H9 (cell line): ENCODE measurements at regions not wholly inside any gene's neighbourhood (a gene's known extent, or its start where the extent isn't known, plus 50 kb on each side); places are given as distances from the start of the nearest gene placed in this dataset.

Source experiments
- DNase-seq: peaks from one replicate; pipeline ENCODE4 v3.0.0-alpha.2; 2017
- H2AFZ ChIP-seq: one replicate; pipeline ENCODE4 v1.6.1; 2013; ENCODE audit warnings: mild to moderate bottlenecking, low read length, control low read depth, moderate library complexity
- H2AK5ac ChIP-seq: 2 replicates; pipeline ENCODE4 v1.6.1; 2013; ENCODE audit warnings: low read length, control low read depth, mixed read lengths; ENCODE audit not compliant: insufficient read length
- H2BK120ac ChIP-seq: one replicate; pipeline ENCODE4 v1.6.1; 2013; ENCODE audit warnings: low read depth, mild to moderate bottlenecking, low read length, control low read depth, inconsistent platforms; ENCODE audit not compliant: poor library complexity, severe bottlenecking
- H2BK12ac ChIP-seq: 2 replicates; pipeline ENCODE4 v1.6.1; 2013; ENCODE audit warnings: low read length, control low read depth, mixed read lengths, low read depth; ENCODE audit not compliant: insufficient read length
- H2BK15ac ChIP-seq: 2 replicates; pipeline ENCODE4 v1.6.1; 2013; ENCODE audit warnings: low read depth, low read length, control low read depth
- H2BK20ac ChIP-seq: one replicate; pipeline ENCODE4 v1.6.1; 2013; ENCODE audit warnings: low read depth, mild to moderate bottlenecking, low read length, control low read depth, inconsistent platforms; ENCODE audit not compliant: poor library complexity, severe bottlenecking
- H2BK5ac ChIP-seq: 2 replicates; pipeline ENCODE4 v1.6.1; 2013; ENCODE audit warnings: low read length, control low read depth, mixed read lengths; ENCODE audit not compliant: insufficient read length
- H3K14ac ChIP-seq: 2 replicates; pipeline ENCODE4 v1.6.1; 2013; ENCODE audit warnings: low read length, control low read depth; ENCODE audit not compliant: insufficient read depth
- H3K18ac ChIP-seq: 2 replicates; pipeline ENCODE4 v1.6.1; 2013; ENCODE audit warnings: low read depth, mild to moderate bottlenecking, mixed read lengths, low read length, control low read depth; ENCODE audit not compliant: insufficient read length
- H3K23ac ChIP-seq: 2 replicates; pipeline ENCODE4 v1.6.1; 2013; ENCODE audit warnings: low read length, control low read depth, mixed read lengths, low read depth; ENCODE audit not compliant: insufficient read length
- H3K23me2 ChIP-seq: 2 replicates; pipeline ENCODE4 v1.6.1; 2013; ENCODE audit warnings: low read depth, mild to moderate bottlenecking, mixed read lengths, low read length, control low read depth; ENCODE audit not compliant: insufficient read length, poor library complexity, severe bottlenecking
- H3K27ac ChIP-seq: 2 replicates; pipeline ENCODE4 v1.5.1; 2013; ENCODE audit warnings: low read length, control low read depth, mixed read lengths, low read depth; ENCODE audit not compliant: insufficient read length
- H3K27me3 ChIP-seq: 2 replicates; pipeline ENCODE4 v1.6.1; 2013; ENCODE audit warnings: low read length, control low read depth, inconsistent platforms; ENCODE audit not compliant: insufficient read depth
- H3K4ac ChIP-seq: 2 replicates; pipeline ENCODE4 v1.6.1; 2013; ENCODE audit warnings: low read depth, mild to moderate bottlenecking, control low read depth, inconsistent platforms, low read length, moderate library complexity
- H3K4me1 ChIP-seq: 2 replicates; pipeline ENCODE4 v1.6.1; 2013; ENCODE audit warnings: low read length, control low read depth, inconsistent platforms; ENCODE audit not compliant: insufficient read depth
- H3K4me2 ChIP-seq: 2 replicates; pipeline ENCODE4 v1.6.1; 2013; ENCODE audit warnings: low read length, control low read depth, mixed read lengths; ENCODE audit not compliant: insufficient read length, insufficient read depth
- H3K56ac ChIP-seq: 2 replicates; pipeline ENCODE4 v1.6.1; 2013; ENCODE audit warnings: low read depth, mild to moderate bottlenecking, mixed read lengths, low read length, control low read depth; ENCODE audit not compliant: insufficient read length
- H3K79me1 ChIP-seq: 2 replicates; pipeline ENCODE4 v1.6.1; 2013; ENCODE audit warnings: low read depth, mild to moderate bottlenecking, moderate library complexity, low read length, control low read depth, inconsistent platforms; ENCODE audit not compliant: insufficient read depth, poor library complexity, severe bottlenecking
- H3K79me2 ChIP-seq: 2 replicates; pipeline ENCODE4 v1.6.1; 2013; ENCODE audit warnings: low read length, control low read depth, inconsistent platforms; ENCODE audit not compliant: insufficient read depth
- H3K9ac ChIP-seq: 2 replicates; pipeline ENCODE4 v1.6.1; 2013; ENCODE audit warnings: low read length, control low read depth, mixed read lengths; ENCODE audit not compliant: insufficient read length; ENCODE audit errors: extremely low read depth
- H3K9me3 ChIP-seq: one replicate; pipeline ENCODE4 v1.6.1; 2013; ENCODE audit warnings: low read depth, low read length, inconsistent platforms; ENCODE audit not compliant: control insufficient read depth
- H3T11ph ChIP-seq: one replicate; pipeline ENCODE4 v1.6.1; 2013; ENCODE audit warnings: mild to moderate bottlenecking, low read length, control low read depth, inconsistent platforms
- H4K20me1 ChIP-seq: one replicate; pipeline ENCODE4 v1.6.1; 2013; ENCODE audit not compliant: control insufficient read depth, insufficient read length, insufficient read depth
- H4K5ac ChIP-seq: 2 replicates; pipeline ENCODE4 v1.6.1; 2013; ENCODE audit warnings: low read depth, mild to moderate bottlenecking, mixed read lengths, low read length, control low read depth; ENCODE audit not compliant: insufficient read length
- H4K8ac ChIP-seq: replicated peaks from 2 replicates; pipeline ENCODE4 v1.6.1; 2013; ENCODE audit warnings: low read length, control low read depth, mixed read lengths, low read depth; ENCODE audit not compliant: insufficient read length
- H4K91ac ChIP-seq: 2 replicates; pipeline ENCODE4 v1.6.1; 2013; ENCODE audit warnings: low read depth, mild to moderate bottlenecking, moderate library complexity, mixed read lengths, low read length, control low read depth; ENCODE audit not compliant: insufficient read length
- H3K27ac Mint-ChIP-seq, 3 experiments: 2 replicates in 2 of 3; 3 replicates in 1 of 3; pipeline ENCODE4 v1.8.0; 2020 to 2021; ENCODE audit warnings: mixed read lengths in 3 of 3, mild to moderate bottlenecking in 1 of 3, moderate library complexity in 1 of 3
- H3K27me3 Mint-ChIP-seq: 2 replicates; pipeline ENCODE4 v1.8.0; 2021; ENCODE audit warnings: low read depth, mild to moderate bottlenecking, moderate library complexity, mixed read lengths
- H3K36me3 Mint-ChIP-seq, 3 experiments: 2 replicates in 2 of 3; 3 replicates in 1 of 3; pipeline ENCODE4 v1.8.0; 2020 to 2021; ENCODE audit warnings: low read depth in 3 of 3, mixed read lengths in 3 of 3; ENCODE audit not compliant: insufficient read depth in 1 of 3
- H3K4me1 Mint-ChIP-seq, 2 experiments: 2 replicates each; pipeline ENCODE4 v1.8.0; 2020; ENCODE audit warnings: mixed read lengths in 2 of 2
- H3K4me3 Mint-ChIP-seq, 2 experiments: 2 replicates in 1 of 2; 3 replicates in 1 of 2; pipeline ENCODE4 v1.8.0; 2020 to 2021; ENCODE audit warnings: mild to moderate bottlenecking in 2 of 2, mixed read lengths in 2 of 2, moderate library complexity in 1 of 2
- H3K9me3 Mint-ChIP-seq, 2 experiments: 2 replicates in 1 of 2; 3 replicates in 1 of 2; pipeline ENCODE4 v1.8.0; 2020; ENCODE audit warnings: mild to moderate bottlenecking in 2 of 2, mixed read lengths in 2 of 2, moderate library complexity in 1 of 2
- CTCF ChIP-seq: fragments of 200-600 bp; sonication (generic); conservative IDR thresholded peaks from 3 replicates; pipeline ENCODE4 v1.8.0; 2021; ENCODE audit warnings: antibody characterized with exemption, mild to moderate bottlenecking
- WGBS: extraction: QIAGEN DNeasy Blood & Tissue Kit; methylation state at CpG from one replicate; pipeline ENCODE4 v1.1.7; 2013; ENCODE audit warnings: missing lambda C conversion rate, low lambda C conversion rate, mixed read lengths; ENCODE audit not compliant: insufficient read length; ENCODE audit errors: extremely low coverage; 5-methylcytosine and 5-hydroxymethylcytosine counted together

DNA sequence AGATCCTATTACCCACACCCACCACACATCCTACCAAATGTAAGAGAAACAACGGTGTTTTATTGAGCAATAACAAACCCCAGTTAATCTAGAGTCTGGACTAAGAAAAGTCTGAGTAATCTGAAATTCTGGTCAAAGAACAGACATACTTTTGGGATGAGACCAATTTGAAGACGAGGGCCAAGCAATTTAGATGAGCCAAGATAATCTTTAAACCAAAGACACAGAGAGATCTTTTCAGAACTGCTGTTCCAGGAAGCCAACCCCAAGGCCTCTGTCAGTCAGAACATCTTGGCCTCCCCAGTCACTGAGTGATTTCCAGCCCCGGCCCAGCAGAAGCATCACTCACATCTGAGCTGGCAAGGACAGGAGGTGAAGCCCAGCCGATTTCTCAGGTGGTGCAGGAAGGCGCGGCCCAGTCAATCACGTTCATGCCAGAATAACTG is 118.5 kb upstream of the SYNDIG1 start:
- Histone ChIP-seq H3K4me1 (no peaks in the 10 kb centered on the region; the same call in 1 of the 2 replicates), H2BK12ac (no peak overlapping the region), H3K23me2 (no peaks in the 10 kb centered on the region), H2BK120ac (no peak overlapping the region), H3K27me3 (no peaks in the 10 kb centered on the region), H3K14ac (no peak overlapping the region), H2BK5ac (no peak overlapping the region), H3K4me2 (no peak overlapping the region), H3K9ac (no peak overlapping the region), H4K20me1 (no peaks in the 10 kb centered on the region), H3T11ph (no peak overlapping the region), H2BK20ac (no peak overlapping the region), H2AK5ac (no peak overlapping the region), H3K18ac (no peak overlapping the region), H3K79me1 (no peaks in the 10 kb centered on the region), H3K79me2 (no peaks in the 10 kb centered on the region), H2AFZ (no peak overlapping the region), H4K8ac (no peak overlapping the region), H4K91ac (no peak overlapping the region), H3K4ac (no peak overlapping the region), H4K5ac (no peak overlapping the region), H3K56ac (no peak overlapping the region), H2BK15ac (no peak overlapping the region), H3K23ac (no peak overlapping the region), H3K9me3 (no peaks in the 10 kb centered on the region), H3K27ac (no peak overlapping the region)
- H3K4me1 Mint-ChIP-seq, result peaks cover 5 to 17% of the 10 kb centered on the region in 2 experiments; a peak in 3 of 4 replicates
- no peak overlapping the region for H3K27ac Mint-ChIP-seq
- no peaks in the 10 kb centered on the region for H3K9me3 Mint-ChIP-seq
- DNase-seq, result no peak
- WGBS, result no CpG with 5 or more reads among the region's 7 CpGs
- TF ChIP-seq CTCF, result no peak
- no peak overlapping the region for H3K4me3 Mint-ChIP-seq
- no peaks in the 10 kb centered on the region for H3K27me3 Mint-ChIP-seq
- no peaks in the 10 kb centered on the region for H3K36me3 Mint-ChIP-seq
